NCI-H1417 treated with DMSO at 0.1 percent for 48 hours (cell line): ENCODE measurements at regions not wholly inside any gene's neighbourhood (a gene's known extent, or its start where the extent isn't known, plus 50 kb on each side); places are given as distances from the start of the nearest gene placed in this dataset.
"Not testable (repeated sequence)": the region's sequence is repeated elsewhere in the genome, so short reads cannot be mapped to it uniquely, and the experiment has no call there.

Experiments used
- DNase-seq: peaks from one replicate; lab custom pipeline; 2025; lab: John Stamatoyannopoulos, UW

DNA sequence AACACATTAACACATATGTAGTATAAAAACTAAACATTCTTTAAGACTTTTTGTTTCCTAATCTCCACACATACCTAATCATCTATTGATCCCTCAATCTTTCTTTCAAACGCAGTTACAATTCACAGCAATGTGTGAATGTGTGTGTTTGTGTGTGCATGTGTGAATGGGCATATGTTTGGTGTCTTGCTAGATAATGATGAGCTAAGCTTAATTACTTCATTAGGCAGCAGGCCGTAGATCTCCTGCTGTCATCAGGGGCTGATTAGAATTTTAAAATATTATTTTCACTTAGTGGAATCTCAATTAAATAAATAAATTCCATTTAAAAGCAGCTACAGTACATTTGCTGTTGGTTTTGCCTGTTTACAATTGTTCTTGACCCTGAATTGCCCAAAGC, 187.8 kb upstream of the LHX8 start:
- no peak for DNase-seq

DNA sequence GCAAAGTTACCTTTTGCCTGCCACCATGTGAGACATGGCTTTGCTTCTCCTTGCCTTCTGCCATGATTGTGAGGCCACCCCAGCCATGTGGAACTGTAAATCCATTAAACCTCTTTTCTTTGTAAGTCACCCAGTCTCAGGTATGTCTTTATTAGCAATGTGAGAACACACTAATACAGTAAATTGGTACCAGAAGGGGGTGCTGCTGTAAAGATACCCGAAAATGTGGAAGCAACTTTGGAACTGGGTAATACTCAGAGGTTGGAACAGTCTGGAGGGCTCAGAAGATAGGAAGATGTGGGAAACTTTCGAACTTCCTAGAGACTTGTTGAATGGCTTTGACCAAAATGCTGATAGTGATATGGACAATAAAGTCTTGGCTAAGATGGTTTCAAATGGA, 184.8 kb upstream of the LHX8 start:
- DNase-seq = not testable (repeated sequence)

DNA sequence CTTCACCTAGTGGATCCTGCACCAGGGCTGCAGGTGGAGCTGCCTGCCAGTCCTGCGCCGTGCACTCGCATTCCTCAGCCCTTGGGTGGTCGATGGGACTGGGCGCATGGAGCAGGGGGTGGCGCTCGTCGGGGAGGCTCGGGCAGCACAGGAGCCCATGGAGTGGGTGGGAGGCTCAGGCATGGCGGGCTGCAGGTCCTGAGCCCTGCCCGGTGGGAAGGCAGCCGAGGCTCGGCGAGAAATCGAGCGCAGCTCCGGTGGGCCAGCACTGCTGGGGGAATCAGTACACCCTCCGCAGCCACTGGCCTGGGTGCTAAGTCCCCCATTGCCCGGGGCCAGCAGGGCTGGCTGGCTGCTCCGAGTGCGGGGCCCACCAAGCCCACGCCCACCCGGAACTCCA, 182.2 kb upstream of the LHX8 start:
- DNase-seq = not testable (repeated sequence)

DNA sequence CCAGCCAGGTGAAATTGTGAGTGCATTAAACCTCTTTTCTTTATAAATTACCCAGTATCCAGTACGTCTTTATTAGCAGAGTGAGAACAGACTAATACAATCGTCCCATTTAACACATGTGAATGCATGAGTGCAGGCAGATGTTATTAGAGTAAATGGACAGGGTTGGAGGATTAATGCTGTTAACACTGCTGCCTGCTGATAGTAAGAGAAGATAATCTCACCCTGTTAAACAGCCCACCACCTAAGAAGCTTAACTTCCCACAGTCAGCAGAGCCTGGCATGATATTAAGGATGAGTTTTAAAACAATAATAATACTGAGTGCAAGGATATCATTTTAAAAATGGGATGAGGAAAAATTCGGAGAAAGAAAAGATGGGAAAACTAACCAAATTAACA, 181.4 kb upstream of the LHX8 start:
- no peak for DNase-seq

DNA sequence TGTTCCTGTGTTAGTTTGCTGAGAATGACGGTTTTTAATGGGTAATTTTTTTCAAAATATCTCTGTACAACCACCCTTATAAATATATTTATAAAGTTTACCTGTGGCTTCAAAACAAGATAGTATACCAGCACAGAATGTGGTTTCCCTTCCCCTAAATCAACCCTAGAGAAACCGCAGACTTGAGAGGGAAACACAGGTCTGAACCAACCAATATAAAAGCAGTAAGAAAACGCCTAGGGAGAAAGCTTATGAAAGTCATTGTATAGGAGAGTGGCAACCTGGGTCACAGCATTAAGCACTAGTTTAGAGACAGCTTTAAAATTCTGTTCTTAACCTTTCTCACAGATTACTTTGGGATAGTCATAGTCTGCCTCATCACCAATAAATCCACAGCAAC, 180.6 kb upstream of the LHX8 start:
- DNase-seq = no peak

DNA sequence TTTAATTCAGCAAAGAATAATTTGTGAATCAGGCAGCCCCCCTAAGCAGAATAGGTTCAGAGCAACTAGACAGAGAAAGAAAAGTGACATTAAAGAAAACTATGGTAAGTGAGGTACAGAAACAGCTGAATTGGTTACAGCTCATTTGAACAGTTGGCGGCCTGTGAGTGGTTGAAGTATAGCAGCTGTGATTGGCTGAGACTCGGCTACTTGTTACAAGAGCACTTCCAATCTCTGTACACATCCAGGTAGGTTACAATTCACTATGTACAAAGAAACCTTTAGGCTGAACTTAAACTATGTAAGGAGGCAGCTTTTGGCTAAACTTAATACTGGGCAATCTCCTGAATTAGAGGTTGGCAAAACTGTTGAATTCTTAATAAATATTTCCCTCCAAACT, 171.1 kb upstream of the LHX8 start:
- DNase-seq = no peak

DNA sequence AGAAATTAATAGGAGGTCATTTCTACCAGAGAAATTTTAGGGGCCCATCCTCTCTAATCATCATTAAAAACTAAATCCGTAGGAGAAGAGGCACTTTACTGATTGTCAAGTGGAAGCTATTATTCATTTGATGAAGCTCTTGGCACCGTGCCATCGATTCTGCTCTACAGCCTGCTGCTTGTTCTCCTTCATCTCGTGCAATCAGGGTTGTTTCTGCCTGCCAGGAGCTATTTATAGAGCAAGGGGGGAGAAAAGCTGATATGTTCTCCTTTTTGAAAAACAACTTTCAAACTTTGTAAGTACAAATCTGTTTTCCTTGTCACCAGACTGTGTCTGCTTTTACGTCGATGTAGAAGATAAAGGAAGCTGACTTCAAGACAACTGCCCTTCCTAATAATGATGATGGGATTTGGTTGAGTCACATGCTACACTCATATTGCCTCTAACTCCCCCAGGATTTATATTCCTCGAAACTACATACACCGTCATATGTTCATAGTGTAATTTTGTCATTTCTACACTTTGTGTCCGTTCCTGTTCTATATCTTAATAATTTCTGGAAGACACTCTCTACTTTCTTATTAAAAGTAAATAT, 169.6 kb upstream of the LHX8 start:
- DNase-seq = peak; percentile 91

DNA sequence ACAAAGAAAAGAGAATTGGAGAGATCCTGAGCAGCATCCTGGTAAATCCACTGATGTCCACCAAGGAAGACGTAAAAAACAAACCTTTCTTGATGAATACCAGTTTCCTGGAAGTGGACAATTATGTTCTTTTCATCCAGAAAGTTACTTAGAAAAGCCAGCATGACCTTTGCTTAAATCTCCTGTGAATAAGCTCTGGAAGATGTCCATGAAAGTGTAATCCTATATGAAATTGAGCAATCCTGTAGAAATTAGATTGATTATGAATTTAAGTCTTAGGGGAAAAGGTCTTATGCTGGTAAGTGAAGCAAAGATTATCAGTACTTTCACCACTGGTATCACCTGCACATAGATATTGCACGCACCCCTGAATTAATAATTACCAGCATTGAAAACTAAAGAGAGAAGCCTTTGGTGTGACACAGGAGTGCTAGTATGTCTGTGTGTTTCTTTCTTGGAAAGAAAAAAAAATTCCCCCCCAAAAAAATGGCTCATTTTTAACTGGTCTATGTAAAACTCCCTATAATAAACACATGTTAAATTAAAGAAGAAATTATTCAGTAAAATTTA, 164.5 kb upstream of the LHX8 start:
- DNase-seq = no peak

DNA sequence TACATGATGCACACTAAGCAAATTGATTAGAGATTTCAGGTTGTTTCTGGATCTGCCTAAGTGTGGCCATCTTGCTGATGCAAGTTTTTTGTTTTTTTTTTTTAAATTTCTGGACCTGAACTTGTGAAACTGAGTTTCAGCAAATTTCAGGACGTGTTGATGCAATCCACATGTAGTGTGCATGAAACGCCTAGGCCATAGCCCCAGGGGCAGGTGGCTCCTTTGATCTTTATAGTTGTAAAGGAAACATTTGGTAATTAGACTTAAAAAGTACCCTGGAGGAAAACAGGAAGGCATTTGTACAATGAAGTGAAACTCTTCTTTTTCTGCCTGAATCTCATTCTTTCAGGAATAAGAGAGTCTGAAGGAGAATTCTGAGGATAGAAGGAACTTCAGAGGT, 162.2 kb upstream of the LHX8 start:
- no peak for DNase-seq

DNA sequence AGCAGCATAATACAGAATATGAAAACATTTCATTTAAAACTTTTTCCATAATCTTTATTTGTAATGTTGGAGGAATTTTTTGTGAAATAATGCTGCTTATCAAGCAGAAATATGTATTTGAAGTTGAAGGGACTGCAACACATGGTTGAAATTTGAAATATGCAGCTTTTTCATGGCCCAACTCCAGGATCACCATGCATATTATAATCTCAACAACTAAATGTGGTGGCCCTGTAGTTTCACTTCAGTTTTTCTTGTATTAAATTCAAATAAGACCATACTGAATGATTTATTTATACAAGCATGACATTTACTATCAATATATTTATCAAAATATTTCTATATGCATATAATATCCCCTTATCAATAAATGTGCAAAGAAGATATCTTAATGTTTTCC, 157.7 kb upstream of the LHX8 start:
- DNase-seq = no peak

DNA sequence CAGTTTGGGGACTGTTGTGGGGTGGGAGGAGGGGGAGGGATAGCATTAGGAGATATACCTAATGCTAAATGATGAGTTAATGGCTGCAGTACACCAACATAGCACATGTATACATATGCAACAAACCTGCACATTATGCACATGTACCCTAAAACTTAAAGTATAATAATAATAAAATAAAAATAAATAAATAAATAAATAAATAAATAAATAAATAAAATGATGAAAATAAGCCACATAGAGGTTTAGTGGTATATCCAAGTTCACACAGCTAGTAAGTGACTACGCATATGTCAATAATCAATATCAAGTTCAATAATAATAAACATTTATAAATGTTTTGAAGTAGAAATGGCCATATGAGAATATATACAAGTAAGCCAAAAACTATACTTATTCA, 141.7 kb upstream of the LHX8 start:
- DNase-seq = not testable (repeated sequence)

DNA sequence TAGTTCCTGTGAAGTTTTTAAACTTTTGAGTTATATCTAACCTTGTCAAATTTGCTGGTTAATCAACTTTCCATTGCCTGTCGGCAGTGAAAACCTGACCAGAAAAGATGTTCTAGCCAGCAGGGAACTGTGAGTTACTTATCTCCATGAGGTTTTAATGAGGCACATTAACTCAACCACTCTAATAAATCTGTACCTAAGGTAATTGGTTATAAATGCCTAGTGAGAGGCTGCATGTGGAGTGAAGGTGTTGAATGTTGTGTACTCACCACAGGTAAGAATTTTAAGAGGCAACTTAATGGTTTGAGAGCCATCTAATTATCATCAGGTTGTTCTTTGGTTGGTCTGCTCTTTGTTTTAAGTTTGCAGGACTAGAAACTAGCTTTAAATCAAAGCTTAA, 138.4 kb upstream of the LHX8 start:
- peak; percentile 84 for DNase-seq

DNA sequence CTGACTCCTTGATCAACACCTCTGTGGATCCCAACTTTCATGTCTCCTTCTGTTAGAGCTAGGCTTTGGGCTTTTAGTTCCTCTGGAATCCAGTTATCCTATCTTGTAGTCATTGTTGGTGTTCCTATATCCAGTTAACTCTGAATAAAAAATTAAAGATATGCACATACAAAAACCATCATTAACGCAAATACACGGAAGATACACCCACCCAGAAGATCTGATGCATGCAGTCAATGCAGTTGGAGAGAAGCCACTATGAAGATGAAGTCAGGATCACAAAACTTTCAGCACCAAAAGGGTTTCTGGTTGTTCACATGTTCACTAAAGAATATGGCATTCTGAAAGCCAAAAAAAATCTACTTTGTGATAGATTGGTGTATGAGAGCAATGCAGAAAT, 123.6 kb upstream of the LHX8 start:
- no peak for DNase-seq

DNA sequence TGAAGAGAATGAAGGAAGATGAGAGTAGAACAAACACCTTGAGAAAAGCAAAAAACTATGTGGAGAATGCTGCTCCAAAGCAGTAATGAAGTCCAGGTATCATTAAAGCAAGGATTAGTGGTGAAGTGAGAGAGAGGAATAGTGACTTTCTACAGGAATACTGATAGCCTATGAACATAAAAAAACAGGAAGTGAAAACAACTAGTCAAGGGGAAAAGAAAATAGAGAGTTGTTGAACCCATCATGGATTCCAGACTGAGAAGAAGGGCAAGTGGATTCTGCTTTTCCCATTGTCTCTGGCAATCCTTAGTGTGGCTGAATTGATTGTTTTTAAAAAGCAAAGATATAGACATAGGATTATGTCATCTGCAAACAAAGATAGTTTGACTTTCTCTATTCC, 119.9 kb upstream of the LHX8 start:
- no peak for DNase-seq

DNA sequence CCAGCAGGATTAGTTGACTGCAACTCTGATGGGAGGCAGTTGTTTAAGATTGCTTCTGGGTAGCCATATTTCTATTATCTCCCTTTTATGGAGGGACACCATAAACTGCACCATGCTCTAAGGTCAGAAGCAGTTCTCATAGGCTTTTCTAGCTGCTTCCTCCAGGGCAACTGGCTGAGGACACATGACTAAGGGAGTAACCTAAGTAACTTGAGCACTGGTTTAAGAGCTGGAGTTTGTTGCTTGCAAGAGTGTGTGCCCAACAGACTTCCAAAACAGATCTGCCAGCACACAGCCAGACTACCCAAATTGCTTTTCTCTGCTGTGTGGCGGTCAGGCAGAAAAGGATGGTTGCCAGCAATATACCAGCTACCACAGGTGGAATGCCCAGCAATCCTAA, 111.2 kb upstream of the LHX8 start:
- DNase-seq = no peak

DNA sequence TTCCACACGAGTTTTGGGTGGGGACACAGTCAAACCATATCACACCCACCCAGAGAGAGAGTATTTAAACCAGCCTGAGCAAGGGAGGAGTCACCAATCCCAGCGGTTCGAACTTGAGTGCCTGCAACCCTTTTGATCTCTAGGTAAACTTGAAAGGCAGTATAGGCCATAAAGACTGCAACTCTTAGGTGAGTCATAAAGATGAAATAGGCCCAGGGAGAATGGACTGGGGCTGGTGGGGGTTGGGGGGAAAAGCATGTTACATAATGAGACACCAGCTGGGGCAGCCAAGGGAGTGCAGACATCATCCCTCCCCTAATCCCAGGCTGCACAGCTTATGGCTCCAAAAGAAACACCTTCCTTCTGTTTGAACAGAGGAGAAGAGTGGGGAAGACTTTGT, 99.8 kb upstream of the LHX8 start:
- no peak for DNase-seq

DNA sequence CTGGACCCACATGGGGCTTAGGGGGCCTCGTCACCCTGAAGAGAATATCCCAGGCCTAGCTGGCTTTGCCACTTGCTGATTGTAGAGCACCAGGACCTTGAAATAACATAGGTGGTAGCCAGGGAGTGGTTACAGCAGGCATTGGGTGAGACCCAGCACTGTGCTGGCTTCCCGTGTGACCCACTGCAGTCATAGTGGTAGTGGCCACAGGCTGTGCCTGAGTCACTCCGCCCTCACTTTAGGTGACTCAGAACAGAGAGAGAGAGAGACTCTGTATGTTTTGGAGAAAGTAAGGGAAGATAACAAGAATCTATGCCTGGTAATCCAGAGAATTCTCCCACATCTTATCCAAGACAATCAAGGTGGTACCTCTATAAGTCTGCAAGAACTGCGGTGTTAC, 98.7 kb upstream of the LHX8 start:
- DNase-seq = no peak

DNA sequence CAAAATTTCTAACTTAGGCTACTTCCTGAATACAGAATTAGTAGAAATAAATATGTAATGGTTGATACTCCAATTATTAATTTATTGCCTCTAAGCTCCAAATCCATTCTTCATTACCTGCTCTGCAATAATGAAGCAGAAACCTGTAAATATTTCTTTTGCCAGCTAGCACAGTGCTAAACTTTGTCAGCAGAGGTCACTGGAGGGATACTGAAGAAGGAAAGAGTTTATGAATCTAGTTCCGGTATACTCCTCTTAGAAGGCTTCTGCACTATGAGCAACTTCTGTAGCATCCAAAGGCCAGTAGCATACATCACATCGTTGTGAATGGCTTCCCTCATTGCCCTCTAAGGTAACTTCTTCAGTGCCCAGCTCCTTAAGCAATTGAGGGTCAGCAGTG, 81.0 kb upstream of the LHX8 start:
- DNase-seq = no peak

DNA sequence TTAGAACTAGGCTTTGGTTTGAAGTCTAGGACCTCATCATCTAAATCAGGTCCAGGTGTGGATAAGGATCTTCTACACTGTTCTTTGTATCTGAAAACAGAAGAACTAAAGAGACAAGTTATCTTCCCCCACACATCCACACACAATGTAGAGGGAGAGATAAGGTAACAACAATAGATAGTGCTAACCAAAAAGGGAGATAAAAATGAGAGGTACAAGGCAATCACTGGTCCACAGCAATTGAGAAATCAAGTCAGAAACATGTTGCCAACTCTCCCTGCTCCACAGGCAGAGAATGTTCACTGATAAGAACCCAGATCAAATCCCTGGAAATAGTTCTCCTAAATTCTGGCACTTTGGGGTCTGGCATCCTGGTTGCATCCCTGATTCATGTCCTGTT, 75.8 kb upstream of the LHX8 start:
- no peak for DNase-seq

DNA sequence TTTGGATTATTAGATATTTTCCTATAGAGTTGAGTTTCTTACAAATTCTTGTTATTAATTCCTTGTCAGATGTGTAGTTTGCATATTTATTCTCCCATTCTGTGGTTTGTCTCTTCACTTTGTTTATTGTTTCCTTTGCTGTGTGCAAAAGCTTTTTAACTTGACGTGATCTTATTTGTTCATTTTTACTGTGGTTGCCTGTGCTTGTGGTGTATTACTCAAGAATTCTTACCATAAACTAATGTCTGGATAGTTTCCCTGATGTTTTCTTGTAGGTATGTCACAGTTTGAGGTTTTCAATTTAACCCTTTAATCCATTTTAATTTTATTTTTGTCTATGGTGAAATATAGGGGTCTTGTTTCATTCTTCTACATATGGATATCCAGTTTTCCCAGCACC, 72.1 kb upstream of the LHX8 start:
- no peak for DNase-seq

DNA sequence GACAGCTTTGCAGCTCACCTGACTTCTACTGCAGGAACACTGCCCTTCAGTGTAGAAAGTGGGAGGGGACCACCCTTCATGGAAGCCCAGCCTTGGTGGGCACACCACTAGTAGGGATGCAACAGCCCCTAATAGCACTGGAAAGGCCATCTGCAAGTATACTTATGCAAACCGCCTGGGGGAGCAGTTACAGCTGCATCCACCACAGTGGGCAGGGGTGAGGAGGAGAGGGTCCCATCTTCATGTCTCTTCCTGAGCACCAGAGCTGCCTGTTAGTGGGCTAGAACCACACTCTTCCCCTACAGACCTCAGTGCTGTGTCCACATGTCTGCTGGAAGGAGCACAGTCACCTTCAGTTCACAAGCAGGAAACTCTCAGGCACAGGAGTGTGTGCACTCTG, 66.2 kb upstream of the LHX8 start:
- no peak for DNase-seq

DNA sequence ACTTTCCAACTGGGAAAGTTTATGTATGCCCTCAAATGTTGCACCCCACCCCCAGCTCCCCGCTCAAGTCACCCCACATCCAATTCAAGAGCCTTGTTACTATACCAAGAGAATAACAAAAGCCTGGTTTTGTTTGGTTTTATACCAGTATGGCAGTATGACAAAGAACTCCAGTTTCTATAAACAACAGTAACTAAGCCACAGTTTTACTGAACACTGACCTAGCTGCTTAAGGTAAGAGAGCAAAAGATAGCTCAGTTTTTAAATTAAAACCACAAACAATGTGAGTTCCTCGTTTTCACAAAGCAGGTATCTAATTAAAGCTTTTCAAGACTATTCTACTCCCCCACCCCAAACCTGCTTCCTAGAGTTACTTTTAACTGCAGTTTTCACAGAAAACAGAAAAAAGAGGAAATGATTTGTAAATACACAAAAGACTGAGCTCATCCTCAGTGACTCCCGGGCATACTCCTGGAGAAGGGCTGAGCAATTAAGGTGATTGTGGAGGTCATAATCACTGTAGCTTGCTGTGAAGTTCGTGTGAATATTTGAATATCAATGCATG, 59.3 kb upstream of the LHX8 start:
- no peak for DNase-seq

DNA sequence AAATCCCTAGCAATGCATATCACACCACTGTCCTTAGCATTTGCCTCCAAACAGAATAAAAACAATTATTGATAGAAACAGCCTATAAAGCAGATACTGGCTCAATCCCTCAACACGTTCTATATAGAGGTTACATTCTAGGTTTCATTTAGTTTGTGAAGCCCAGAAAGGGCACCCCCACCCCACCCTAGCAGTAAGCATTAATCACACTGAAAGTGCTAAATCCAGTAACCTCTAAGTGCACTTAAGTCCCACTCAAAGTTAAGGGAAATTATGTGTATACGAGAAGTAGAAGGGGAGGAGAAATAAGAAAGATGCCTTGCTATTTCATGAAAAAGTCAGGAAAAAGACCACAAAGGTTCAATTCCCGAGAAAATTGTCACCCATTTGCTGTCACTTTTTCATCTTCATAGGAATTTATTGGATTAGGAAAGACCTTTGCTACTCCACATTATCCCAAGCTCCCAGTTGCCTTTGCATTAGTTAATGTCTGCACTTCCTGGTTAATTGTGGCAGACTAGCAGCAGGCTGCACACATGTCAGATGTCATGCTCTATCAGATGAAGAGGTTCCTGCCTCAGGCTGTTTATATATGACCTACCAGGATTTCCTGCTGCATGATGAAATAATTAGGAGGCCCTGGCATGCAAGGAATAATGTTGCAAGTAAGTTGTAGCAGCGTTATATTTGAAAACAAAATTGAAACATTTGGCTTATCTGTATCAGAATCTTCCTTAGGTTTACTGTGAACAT, 54.5 kb upstream of the LHX8 start:
- peak; percentile 46 for DNase-seq

DNA sequence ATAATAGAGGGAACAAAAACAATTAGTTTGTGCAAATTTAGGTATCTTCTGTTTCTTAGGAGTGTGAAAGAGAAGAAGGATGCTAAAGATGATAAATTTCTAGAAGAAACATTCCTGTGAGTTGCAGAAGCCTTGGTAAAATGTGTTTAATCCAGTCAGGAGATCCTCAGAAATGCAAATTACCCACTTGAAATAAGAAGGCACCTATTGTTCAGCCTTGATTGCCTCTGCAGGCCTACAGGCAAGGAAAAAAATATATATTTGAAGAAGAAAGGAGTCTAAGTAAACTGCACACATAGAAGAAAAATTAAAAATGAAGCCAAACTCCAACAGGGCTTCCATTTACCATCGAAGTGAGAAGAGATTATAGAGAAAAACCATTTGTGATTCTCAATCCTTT, 51.0 kb upstream of the LHX8 start:
- no peak for DNase-seq
